ENCODE measurements at regions not wholly inside any gene's neighbourhood (a gene's known extent, or its start where the extent isn't known, plus 50 kb on each side); places are given as distances from the start of the nearest gene placed in this dataset.

DNA sequence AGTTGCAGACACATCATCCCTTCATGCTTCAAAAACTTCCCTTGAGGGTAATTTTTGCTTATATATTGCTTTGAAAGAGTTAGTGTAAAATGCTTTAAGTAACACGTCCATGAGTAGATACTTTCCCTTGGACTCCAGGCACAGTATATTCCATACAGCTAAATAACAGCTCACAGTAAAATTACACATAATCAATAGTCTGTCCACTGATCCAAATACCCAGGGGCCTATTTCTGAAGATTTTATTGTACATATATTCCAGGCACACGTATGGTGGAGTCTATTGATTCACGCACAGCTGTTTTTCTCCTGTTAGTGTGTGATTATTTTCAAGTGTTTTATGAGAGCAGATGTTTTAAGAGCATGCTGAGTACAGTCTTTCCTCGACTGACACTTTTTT, 223.7 kb upstream of the GRAMD2B start:
- ChIA-PET POLR2A (no interaction called here), CTCF (ENCODE audit: low intra/inter-chr PET ratio, low total read pairs) (no interaction called here)
- no peak for FAIRE-seq
- no peak for DNase-seq (ENCODE audit: low spot score)
- H3K4me3 ChIP-seq (replicated peaks in 1 of 3; ENCODE audit: insufficient read depth in 1 of 3, low read depth in 2 of 3, low read length in 3 of 3), result no peak overlapping the region
- in situ Hi-C loops (cut with HindIII; ENCODE audit: extremely low pct_ligation_motif_present, low pct_unique_long_range_greater_than_20kb) (no loop called here), intact Hi-C loops (cut with micrococcal nuclease; ENCODE audit: unreplicated experiment) (no loop called here)
- 3% methylated on average over 4 of the region's 4 CpGs for WGBS (ENCODE audit: low lambda C conversion rate)
- no peak overlapping the region for H3K9ac ChIP-seq (ENCODE audit: insufficient read depth, low read depth, low read length)
- H3K79me2 ChIP-seq (ENCODE audit: insufficient read depth, low read length), result no peaks in the 10 kb centered on the region
- no peaks in the 10 kb centered on the region for H3K36me3 ChIP-seq (replicated peaks in 1 of 2; ENCODE audit: control insufficient read depth in 1 of 2, insufficient read depth in 2 of 2, low read length in 2 of 2)
- TF ChIP-seq TAF15 (IDR thresholded peaks at IDR 0.05; ENCODE audit: low read depth, low read length, poor library complexity, severe bottlenecking) (no peak), ZNF619 (CRISPR knock-in tag; IDR thresholded peaks at IDR 0.05) (no peak), ZNF781 (CRISPR knock-in tag; IDR thresholded peaks at IDR 0.05; ENCODE audit: borderline replicate concordance, not compliant biosample characterization) (no peak), ZBTB40 (IDR thresholded peaks at IDR 0.05) (no peak), ZBTB40 (CRISPR knock-in tag; IDR thresholded peaks at IDR 0.05) (no peak)
- TF ChIP-seq, protein P1, sequence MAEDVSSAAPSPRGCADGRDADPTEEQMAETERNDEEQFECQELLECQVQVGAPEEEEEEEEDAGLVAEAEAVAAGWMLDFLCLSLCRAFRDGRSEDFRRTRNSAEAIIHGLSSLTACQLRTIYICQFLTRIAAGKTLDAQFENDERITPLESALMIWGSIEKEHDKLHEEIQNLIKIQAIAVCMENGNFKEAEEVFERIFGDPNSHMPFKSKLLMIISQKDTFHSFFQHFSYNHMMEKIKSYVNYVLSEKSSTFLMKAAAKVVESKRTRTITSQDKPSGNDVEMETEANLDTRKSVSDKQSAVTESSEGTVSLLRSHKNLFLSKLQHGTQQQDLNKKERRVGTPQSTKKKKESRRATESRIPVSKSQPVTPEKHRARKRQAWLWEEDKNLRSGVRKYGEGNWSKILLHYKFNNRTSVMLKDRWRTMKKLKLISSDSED (CRISPR knock-in tag; IDR thresholded peaks at IDR 0.05), result no peak
- BruUV-seq (replicated peaks), result no TSS peak
- H3K9me3 ChIP-seq (ENCODE audit: low read length), result no peaks in the 10 kb centered on the region
- no peak overlapping the region for H3K4me2 ChIP-seq (ENCODE audit: low read depth, low read length)
- H2AFZ ChIP-seq (ENCODE audit: low read length), result no peak overlapping the region
- H3K27me3 ChIP-seq (ENCODE audit: control insufficient read depth in 1 of 2, insufficient read depth in 2 of 2, low read length in 2 of 2), result no peaks in the 10 kb centered on the region
- no peak for ATAC-seq
- no peak overlapping the region for H3K27ac ChIP-seq (ENCODE audit: extremely low read length, insufficient read depth, low read length)
- no peaks in the 10 kb centered on the region for H3K4me1 ChIP-seq (ENCODE audit: insufficient read depth, low read length)
- no peaks in the 10 kb centered on the region for H4K20me1 ChIP-seq (ENCODE audit: insufficient read depth, low read length)

Measured in HepG2 (cell line).